IPS-NIHi7 (cell line): ENCODE measurements at regions not wholly inside any gene's neighbourhood (a gene's known extent, or its start where the extent isn't known, plus 50 kb on each side); places are given as distances from the start of the nearest gene placed in this dataset.
"Not testable (repeated sequence)": the region's sequence is repeated elsewhere in the genome, so short reads cannot be mapped to it uniquely, and the experiment has no call there.

Experiments used
- DNase-seq: peaks from one replicate; pipeline ENCODE4 v3.0.0; 2012; ENCODE audit warnings: mixed read lengths; ENCODE audit errors: extremely low spot score

GRCh38 chr1:90349510-90349909 is 354.6 kb downstream of the ZNF326 start:
- DNase-seq, result no peak

GRCh38 chr1:90348934-90349333 is 354.0 kb downstream of the ZNF326 start:
- no peak for DNase-seq

DNA sequence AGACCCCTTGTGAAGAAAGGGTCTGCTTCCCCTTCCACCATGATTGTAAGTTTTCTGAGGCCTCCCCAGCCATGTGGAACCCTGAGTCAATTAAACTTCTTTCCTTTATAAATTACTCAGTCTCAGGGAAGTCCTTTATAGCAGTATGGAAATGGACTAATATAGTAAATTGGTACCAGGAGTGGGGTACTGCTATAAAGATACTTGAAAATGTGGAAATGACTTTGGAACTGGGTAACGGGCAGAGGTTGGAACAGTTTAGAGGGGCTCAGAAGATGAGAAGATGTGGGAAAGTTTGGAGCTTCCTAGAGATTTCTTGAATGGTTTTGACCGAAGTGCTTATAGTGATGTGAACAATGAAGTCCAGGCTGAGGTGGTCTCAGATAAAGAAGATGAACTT is 353.5 kb downstream of the ZNF326 start:
- DNase-seq, result not testable (repeated sequence)

DNA sequence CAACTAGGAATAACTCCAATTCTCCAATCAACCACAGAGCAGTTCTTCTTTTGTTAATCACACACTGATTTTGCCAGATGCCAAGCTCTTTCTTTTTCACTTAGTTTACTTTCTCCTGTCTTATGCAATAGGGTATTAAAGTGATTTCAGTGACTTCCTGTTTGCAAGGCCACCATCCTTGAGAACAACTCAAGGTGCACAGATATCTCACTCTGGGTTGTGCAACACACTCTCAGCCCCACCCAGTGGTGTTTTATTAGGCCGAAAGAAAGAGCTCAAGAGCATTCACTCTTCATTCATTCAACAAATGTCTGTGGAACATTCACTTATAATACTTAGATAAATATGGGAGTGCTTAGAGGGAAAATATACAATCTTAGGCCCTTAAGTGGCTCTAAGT is 352.5 kb downstream of the ZNF326 start:
- no peak for DNase-seq

- no peak for DNase-seq
Observed at GRCh38 chr1:90346757-90347156, 351.8 kb downstream of the ZNF326 start.

DNA sequence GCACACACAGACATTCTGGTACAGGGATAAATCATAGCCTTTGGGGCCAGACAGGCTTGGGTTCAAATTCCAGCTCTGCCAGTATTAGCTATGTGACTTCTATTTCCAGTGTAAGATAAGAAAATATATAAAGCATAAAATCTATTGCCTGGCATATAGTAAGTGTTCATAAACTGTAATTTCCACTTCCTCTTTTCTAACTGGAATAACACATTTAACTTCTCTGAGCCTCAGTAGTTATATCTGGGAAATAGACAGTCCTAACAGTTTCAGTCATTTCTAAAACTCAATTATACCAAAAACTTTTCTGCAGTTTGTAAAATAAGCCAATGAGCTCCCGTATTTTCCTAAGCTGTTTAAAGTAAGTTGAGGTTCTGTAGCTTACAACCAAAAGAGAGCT is 351.4 kb downstream of the ZNF326 start:
- DNase-seq, result no peak

DNA sequence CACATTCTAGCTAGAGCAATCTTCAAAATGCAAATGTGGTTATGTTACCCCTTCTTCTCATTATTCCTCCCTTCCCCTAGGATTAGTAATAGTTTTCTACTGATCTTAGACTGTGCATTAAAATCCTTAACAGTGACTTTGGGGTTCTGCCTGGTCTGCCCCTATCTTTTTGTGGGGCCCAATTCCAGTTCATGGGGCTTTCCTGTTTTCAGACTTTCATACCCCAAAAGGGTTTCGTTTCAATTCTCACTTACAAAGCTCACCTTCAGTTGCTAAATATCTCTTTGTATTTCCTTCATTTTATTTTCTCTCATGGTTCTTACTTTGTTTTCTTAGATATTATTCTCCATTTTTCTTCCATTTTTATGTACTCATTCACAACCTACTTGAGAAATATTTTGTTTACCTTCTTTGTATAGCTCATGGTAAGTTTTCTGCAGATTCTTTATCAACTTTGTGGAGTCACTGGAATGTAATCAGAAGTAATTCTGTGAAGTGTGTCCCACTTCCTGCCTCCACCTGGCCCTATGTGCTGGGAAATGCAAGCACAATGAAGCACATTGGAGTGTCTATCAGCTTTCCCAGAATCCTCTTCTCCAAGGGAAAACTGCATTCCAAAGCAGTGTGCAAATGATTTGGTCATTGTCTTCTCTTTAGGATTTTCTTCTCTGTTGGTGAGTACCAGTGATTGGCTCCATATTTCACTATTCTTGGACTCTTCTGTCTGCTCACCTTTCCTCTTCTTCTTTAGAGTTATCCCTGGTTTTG is 350.2 kb downstream of the ZNF326 start:
- DNase-seq, result no peak

GRCh38 chr1:90341516-90341915 is 346.6 kb downstream of the ZNF326 start:
- DNase-seq, result no peak

GRCh38 chr1:90340606-90341005 is 345.7 kb downstream of the ZNF326 start:
- DNase-seq, result no peak

GRCh38 chr1:90339811-90340210 is 344.9 kb downstream of the ZNF326 start:
- DNase-seq, result no peak

DNA sequence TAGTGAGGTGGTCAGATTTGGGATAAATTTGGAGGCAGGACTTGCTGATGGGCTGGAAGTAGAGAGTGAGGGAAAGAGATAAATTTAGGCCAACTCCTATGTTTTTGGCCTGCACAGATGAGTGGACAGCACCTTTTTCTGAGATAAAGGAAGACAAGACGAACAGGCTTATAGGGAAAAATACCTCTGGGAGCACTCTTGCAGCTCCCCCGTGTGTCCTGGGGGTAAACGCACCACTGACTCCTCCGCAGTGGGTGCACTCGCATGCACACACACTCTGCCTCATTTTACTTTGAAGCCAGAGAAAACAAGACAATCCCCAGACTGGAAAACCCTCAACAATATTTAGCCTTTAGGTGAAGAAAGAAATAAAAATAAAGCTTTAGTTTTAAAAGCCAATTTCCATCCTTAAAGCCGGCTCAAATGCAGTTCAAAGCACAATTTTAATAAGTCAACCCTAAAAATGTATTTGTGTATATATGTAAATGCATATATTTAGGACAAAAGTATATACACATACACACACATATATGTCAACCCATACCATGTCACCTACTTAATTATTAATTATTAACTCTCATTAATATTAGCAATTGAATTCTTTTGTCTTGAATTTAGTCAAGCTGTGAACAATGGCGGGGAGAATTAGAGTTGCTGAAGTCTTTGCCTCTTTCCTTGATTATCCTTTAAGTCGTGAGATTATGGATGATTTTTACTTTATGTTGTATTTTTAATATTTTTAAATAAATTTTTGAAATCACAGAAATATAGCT is 341.8 kb downstream of the ZNF326 start:
- DNase-seq, result no peak

- DNase-seq, result no peak
Observed at GRCh38 chr1:90335558-90335957, 340.6 kb downstream of the ZNF326 start.

- no peak for DNase-seq
Observed at GRCh38 chr1:90334137-90334536, 339.2 kb downstream of the ZNF326 start.

GRCh38 chr1:90325168-90325567 is 330.3 kb downstream of the ZNF326 start:
- no peak for DNase-seq

DNA sequence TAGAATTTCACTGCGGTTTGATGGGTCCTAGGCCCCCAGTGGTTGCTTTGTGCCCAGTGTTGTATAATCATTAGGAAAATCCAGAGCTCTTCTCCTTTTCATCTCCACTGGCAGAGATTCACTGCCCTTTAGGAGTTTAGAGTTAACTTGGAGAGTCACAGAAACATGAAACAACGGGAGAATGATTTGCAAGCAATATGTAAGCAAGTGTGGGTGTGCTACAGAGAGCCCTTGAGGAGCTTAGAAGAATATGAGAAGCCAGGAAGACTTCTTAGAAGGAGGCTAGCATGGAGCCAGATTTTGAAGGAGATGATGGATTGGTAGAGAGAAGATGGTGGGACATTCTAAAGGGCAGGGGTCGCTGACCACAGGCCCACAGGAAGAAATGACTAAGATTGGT is 327.3 kb downstream of the ZNF326 start:
- DNase-seq, result no peak

- DNase-seq, result no peak
Observed at GRCh38 chr1:90319918-90320317, 325.0 kb downstream of the ZNF326 start.

DNA sequence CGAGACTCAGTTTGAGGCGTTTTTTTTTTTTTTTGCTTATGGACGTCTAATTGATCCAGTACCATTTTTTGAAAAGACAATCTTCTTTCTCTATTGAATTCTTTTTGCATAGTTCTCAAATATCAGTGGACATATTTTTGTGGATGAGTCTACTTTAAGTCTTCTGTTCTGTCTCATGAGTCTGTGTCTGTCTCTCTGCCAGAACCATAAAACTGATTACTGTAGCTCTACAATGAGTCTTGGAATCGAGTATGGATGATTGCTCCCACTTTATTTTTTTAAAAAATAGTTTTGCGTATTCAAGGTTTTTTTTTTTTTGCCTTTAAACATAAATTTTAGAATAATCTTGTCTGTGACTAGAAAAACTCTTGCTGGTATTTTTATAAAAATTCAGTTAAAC is 323.5 kb downstream of the ZNF326 start:
- DNase-seq, result no peak

DNA sequence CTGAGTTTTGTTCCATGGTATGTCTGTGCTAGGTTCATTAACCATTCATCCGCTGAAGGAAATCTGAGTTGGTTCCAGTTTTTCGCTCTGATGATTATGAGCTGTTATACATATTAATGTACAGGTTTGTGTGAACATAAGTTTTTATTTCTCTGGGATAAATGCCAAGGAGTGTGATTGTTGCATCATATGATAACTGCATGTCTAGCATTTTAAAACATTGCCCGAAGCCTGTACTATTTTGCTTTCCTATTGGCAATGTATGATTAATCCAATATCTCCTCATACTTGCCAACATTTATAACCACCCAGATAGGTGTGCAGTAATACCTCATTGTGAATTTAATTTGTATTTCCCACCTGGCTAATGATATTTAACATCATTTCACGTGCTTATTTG is 322.7 kb downstream of the ZNF326 start:
- no peak for DNase-seq

- DNase-seq, result no peak
Observed at GRCh38 chr1:90314533-90314932, 319.6 kb downstream of the ZNF326 start.

GRCh38 chr1:90313778-90314177 is 318.9 kb downstream of the ZNF326 start:
- no peak for DNase-seq

DNA sequence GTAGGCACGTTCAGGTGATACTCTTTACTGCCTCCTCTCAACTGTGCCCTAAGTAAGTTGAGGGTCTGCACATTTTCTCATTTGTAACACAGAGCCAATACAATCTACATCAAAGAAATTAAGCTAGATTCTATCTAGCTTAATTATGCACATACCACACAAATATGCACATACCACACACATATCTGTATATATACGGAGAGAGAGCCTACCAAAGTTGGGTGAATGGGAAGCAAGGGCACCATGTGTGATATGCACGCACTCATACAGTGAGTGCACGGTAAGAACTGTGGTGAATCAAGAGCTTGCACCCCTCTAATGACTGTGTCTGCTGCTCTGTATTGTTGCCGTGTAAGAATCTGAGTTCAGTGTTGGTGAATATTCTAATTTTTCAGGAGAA is 314.9 kb downstream of the ZNF326 start:
- no peak for DNase-seq

DNA sequence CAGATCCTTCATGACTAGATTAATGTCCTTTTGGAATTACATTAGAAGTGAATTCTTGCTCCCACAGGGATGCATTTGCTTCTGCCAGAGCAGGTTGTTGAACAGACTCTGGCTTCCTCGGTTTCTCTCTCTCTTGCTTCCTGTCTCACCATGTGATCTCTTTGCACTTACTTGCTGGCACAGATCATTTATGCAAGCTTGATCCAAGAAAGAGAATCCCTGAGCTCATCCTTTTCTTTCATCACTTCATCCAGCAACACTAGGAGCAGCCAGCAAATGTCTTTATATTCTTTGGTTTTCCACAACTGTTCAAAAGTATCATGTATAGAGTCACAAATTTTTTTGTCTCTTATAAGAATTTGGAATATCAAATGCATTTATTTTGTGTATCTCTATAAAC is 313.5 kb downstream of the ZNF326 start:
- no peak for DNase-seq

- no peak for DNase-seq
Observed at GRCh38 chr1:90305577-90305976, 310.7 kb downstream of the ZNF326 start.
